SJCRH30 (cell line): ENCODE measurements at regions not wholly inside any gene's neighbourhood (a gene's known extent, or its start where the extent isn't known, plus 50 kb on each side); places are given as distances from the start of the nearest gene placed in this dataset.

Experiments used
- DNase-seq, 2 experiments: peaks; one replicate each; pipeline ENCODE4 v3.0.0-alpha.2; 2015 to 2020
- H3K27ac ChIP-seq: fragments of 250-450 bp; sonication (Bioruptor Pico); 2 replicates; pipeline ENCODE4 v1.5.1; 2020; ENCODE audit warnings: mild to moderate bottlenecking, moderate library complexity
- H3K27me3 ChIP-seq: fragments of 250-450 bp; sonication (Bioruptor Pico); 2 replicates; pipeline ENCODE4 v1.5.1; 2020; ENCODE audit warnings: mild to moderate bottlenecking, moderate library complexity
- H3K36me3 ChIP-seq: fragments of 250-450 bp; sonication (Bioruptor Pico); 2 replicates; pipeline ENCODE4 v1.5.1; 2020; ENCODE audit warnings: mild to moderate bottlenecking, moderate library complexity
- H3K4me1 ChIP-seq: fragments of 250-450 bp; sonication (Bioruptor Pico); 2 replicates; pipeline ENCODE4 v1.5.1; 2020; ENCODE audit warnings: mild to moderate bottlenecking, moderate library complexity
- H3K4me3 ChIP-seq: fragments of 250-450 bp; sonication (Bioruptor Pico); 2 replicates; pipeline ENCODE4 v1.5.1; 2020; ENCODE audit warnings: mild to moderate bottlenecking, moderate library complexity
- H3K9me3 ChIP-seq: fragments of 250-450 bp; sonication (Bioruptor Pico); replicated peaks from 2 replicates; pipeline ENCODE4 v1.5.1; 2020; ENCODE audit warnings: mild to moderate bottlenecking, moderate library complexity

GRCh38 chr7:45977256-45977780 is 56.2 kb upstream of the IGFBP3 start:
- Histone ChIP-seq H3K27me3 (no peaks in the 10 kb centered on the region), H3K4me1 (peaks cover 23% of the 10 kb centered on the region), H3K36me3 (no peaks in the 10 kb centered on the region), H3K4me3 (no peak overlapping the region), H3K27ac (no peak overlapping the region), H3K9me3 (no peaks in the 10 kb centered on the region)
- DNase-seq, result no peak

- H3K27me3 ChIP-seq, result no peaks in the 10 kb centered on the region
- H3K9me3 ChIP-seq, result no peaks in the 10 kb centered on the region
These were observed 55.4 kb upstream of the IGFBP3 start for GRCh38 chr7:45976485-45976856.

GRCh38 chr7:45975847-45976484 is 54.9 kb upstream of the IGFBP3 start:
- Histone ChIP-seq H3K4me3 (no peak overlapping the region), H3K9me3 (no peaks in the 10 kb centered on the region), H3K4me1 (peaks cover 23% of the 10 kb centered on the region), H3K36me3 (no peaks in the 10 kb centered on the region), H3K27me3 (no peaks in the 10 kb centered on the region), H3K27ac (no peak overlapping the region)
- no peak for DNase-seq

More at GRCh38 chr7:45976485-45976856, 55.4 kb upstream of the IGFBP3 start:
- no peaks in the 10 kb centered on the region for H3K36me3 ChIP-seq
- H3K27ac ChIP-seq, result no peak overlapping the region
- H3K4me1 ChIP-seq, result peaks cover 23% of the 10 kb centered on the region
- H3K4me3 ChIP-seq, result no peak overlapping the region
- no peak for DNase-seq

- Histone ChIP-seq H3K36me3 (no peaks in the 10 kb centered on the region), H3K4me1 (peaks cover 23% of the 10 kb centered on the region), H3K9me3 (no peaks in the 10 kb centered on the region), H3K4me3 (no peak overlapping the region), H3K27me3 (no peaks in the 10 kb centered on the region; the same call in 1 of the 2 replicates), H3K27ac (no peak overlapping the region)
- DNase-seq, result no peak
These were observed 54.3 kb upstream of the IGFBP3 start for GRCh38 chr7:45975367-45975766.

- no peaks in the 10 kb centered on the region for H3K36me3 ChIP-seq
- H3K27me3 ChIP-seq, result no peaks in the 10 kb centered on the region; the same call in 1 of the 2 replicates
- no peak overlapping the region for H3K4me3 ChIP-seq
- no peak for DNase-seq
- H3K27ac ChIP-seq, result peak overlapping the region; percentile 49
- H3K4me1 ChIP-seq, result peaks cover 23% of the 10 kb centered on the region
- H3K9me3 ChIP-seq, result no peaks in the 10 kb centered on the region
These were observed 53.7 kb upstream of the IGFBP3 start for GRCh38 chr7:45974540-45975360.

GRCh38 chr7:45973725-45974532 is 52.9 kb upstream of the IGFBP3 start:
- Histone ChIP-seq H3K4me3 (no peak overlapping the region), H3K27ac (peak overlapping the region; percentile 49), H3K36me3 (no peaks in the 10 kb centered on the region), H3K27me3 (no peaks in the 10 kb centered on the region; the same call in 1 of the 2 replicates), H3K4me1 (peaks cover 23% of the 10 kb centered on the region), H3K9me3 (no peaks in the 10 kb centered on the region)
- DNase-seq, result peak; percentile 88 to 91

- no peaks in the 10 kb centered on the region; the same call in 1 of the 2 replicates for H3K27me3 ChIP-seq
- H3K27ac ChIP-seq, result no peak overlapping the region
- no peaks in the 10 kb centered on the region for H3K9me3 ChIP-seq
- H3K4me3 ChIP-seq, result no peak overlapping the region
- no peak for DNase-seq
- no peaks in the 10 kb centered on the region for H3K36me3 ChIP-seq
- H3K4me1 ChIP-seq, result peaks cover 14% of the 10 kb centered on the region
These were observed 51.7 kb upstream of the IGFBP3 start for GRCh38 chr7:45972629-45973312.

- H3K4me3 ChIP-seq, result no peak overlapping the region
- H3K27ac ChIP-seq, result no peak overlapping the region
- DNase-seq, result no peak
- H3K36me3 ChIP-seq, result no peaks in the 10 kb centered on the region
- no peaks in the 10 kb centered on the region for H3K9me3 ChIP-seq
- no peaks in the 10 kb centered on the region; the same call in 1 of the 2 replicates for H3K27me3 ChIP-seq
- peaks cover 13% of the 10 kb centered on the region for H3K4me1 ChIP-seq
These were observed 50.6 kb upstream of the IGFBP3 start for GRCh38 chr7:45971661-45972175.

- H3K27ac ChIP-seq, result no peak overlapping the region
- H3K36me3 ChIP-seq, result no peaks in the 10 kb centered on the region
- H3K4me1 ChIP-seq, result peaks cover 13% of the 10 kb centered on the region
- H3K9me3 ChIP-seq, result no peaks in the 10 kb centered on the region
- no peaks in the 10 kb centered on the region; the same call in 1 of the 2 replicates for H3K27me3 ChIP-seq
- no peak for DNase-seq
- H3K4me3 ChIP-seq, result no peak overlapping the region
These were observed 50.1 kb upstream of the IGFBP3 start for GRCh38 chr7:45971171-45971570.
